Activated T-cell treated with anti-CD3 and anti-CD28 coated beads, Interleukin-2, amount 50 U/mL, for 24 hours (primary cell): ENCODE measurements at regions not wholly inside any gene's neighbourhood (a gene's known extent, or its start where the extent isn't known, plus 50 kb on each side); places are given as distances from the start of the nearest gene placed in this dataset.
A peak's percentile ranks its signal among the peaks of the same experiment; 100 is the strongest.

Experiments
- DNase-seq: peaks from one replicate; pipeline ENCODE4 v3.0.0-alpha.2; 2020
- H3K27ac Mint-ChIP-seq: 2 replicates; pipeline ENCODE4 v1.8.0; 2020; ENCODE audit warnings: mild to moderate bottlenecking, mixed read lengths
- H3K27me3 Mint-ChIP-seq: 2 replicates; pipeline ENCODE4 v1.8.0; 2020; ENCODE audit warnings: mixed read lengths
- H3K36me3 Mint-ChIP-seq: 2 replicates; pipeline ENCODE4 v1.8.0; 2020; ENCODE audit warnings: low read depth, mixed read lengths
- H3K4me1 Mint-ChIP-seq: 2 replicates; pipeline ENCODE4 v1.8.0; 2020; ENCODE audit warnings: low read depth, mixed read lengths
- H3K4me3 Mint-ChIP-seq: 2 replicates; pipeline ENCODE4 v1.8.0; 2020; ENCODE audit warnings: mild to moderate bottlenecking, moderate library complexity, mixed read lengths
- H3K9me3 Mint-ChIP-seq: 2 replicates; pipeline ENCODE4 v1.8.0; 2020; ENCODE audit warnings: mixed read lengths

DNA sequence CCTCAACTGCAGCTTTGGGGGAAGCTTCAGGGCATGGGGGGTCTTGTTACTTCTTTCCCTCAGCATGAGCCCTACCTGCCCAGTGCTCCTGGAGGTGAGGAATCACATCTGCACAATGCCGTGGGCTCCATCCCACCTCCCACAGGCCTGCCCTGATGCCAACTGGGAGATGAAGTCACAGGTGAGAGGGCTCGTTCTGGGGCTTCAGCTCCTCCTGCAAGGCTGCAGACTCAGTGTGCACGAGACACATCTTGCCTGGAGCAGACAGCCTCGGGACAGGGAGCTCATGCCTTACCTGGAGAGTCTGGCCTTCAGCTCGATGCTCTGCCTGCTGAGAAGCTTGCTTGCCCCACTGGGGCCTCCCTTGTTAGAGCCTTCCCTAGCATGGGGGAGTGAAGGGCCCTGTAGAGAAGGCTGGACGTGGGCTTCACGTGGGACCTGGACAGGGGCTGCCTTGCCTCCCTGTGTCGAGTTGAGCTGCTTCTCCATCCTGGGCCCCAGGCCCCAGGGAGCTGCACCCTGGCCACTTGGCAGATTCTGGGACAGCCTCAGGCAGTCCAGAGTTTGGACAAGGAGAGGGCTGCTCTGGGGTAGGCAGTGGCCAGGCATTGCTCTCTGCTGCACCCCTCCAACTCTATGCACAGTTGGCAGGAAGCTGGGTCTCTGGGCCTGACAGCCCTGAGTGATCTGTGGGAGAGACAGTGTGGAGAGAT lies 171.4 kb downstream of the KIF26A start:
- H3K36me3 Mint-ChIP-seq, result no peaks in the 10 kb centered on the region
- no peak for DNase-seq

GRCh38 chr14:104311358-104311757 lies 173.0 kb downstream of the KIF26A start:
- H3K9me3 Mint-ChIP-seq, result no peaks in the 10 kb centered on the region
- H3K27ac Mint-ChIP-seq, result no peak overlapping the region
- no peak overlapping the region for H3K4me3 Mint-ChIP-seq
- no peaks in the 10 kb centered on the region for H3K36me3 Mint-ChIP-seq
- H3K4me1 Mint-ChIP-seq, result no peaks in the 10 kb centered on the region
- H3K27me3 Mint-ChIP-seq, result no peaks in the 10 kb centered on the region
- DNase-seq, result no peak

More for the DNA sequence above, 171.4 kb downstream of the KIF26A start:
- Mint-ChIP-seq H3K27me3 (no peaks in the 10 kb centered on the region), H3K9me3 (no peaks in the 10 kb centered on the region), H3K4me1 (no peaks in the 10 kb centered on the region), H3K27ac (no peak overlapping the region), H3K4me3 (no peak overlapping the region)

DNA sequence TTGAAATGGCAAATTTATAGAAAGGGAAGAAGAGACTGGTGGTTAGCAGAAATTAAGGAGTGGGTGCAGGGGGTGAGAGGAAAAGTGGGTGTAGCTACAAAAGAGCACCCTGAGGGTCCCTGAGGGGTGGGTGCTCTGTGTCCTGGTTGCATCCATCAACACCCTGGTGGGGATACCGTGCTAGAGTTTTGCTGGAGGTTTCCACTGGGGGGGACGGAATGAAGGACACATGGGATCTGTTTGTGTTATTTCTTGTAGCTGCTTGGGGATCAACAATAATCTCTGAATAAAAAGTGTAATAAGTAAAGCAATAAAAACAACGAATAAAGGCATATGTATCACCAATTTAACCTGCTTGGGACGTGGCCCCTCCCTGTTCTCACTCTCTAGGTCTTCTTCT lies 175.3 kb downstream of the KIF26A start:
- no peaks in the 10 kb centered on the region for H3K27me3 Mint-ChIP-seq
- no peak for DNase-seq
- H3K36me3 Mint-ChIP-seq, result no peaks in the 10 kb centered on the region
- H3K4me3 Mint-ChIP-seq, result no peak overlapping the region
- no peak overlapping the region for H3K27ac Mint-ChIP-seq
- H3K9me3 Mint-ChIP-seq, result no peaks in the 10 kb centered on the region
- no peaks in the 10 kb centered on the region for H3K4me1 Mint-ChIP-seq

- no peaks in the 10 kb centered on the region for H3K27me3 Mint-ChIP-seq
- H3K27ac Mint-ChIP-seq, result no peak overlapping the region
- no peaks in the 10 kb centered on the region for H3K4me1 Mint-ChIP-seq
- no peak for DNase-seq
- no peaks in the 10 kb centered on the region for H3K36me3 Mint-ChIP-seq
- H3K9me3 Mint-ChIP-seq, result no peaks in the 10 kb centered on the region
- no peak overlapping the region for H3K4me3 Mint-ChIP-seq
Measured at GRCh38 chr14:104314251-104314941, 176.0 kb downstream of the KIF26A start.

- Mint-ChIP-seq H3K4me3 (no peak overlapping the region), H3K4me1 (no peaks in the 10 kb centered on the region), H3K27me3 (no peaks in the 10 kb centered on the region), H3K9me3 (no peaks in the 10 kb centered on the region), H3K27ac (no peak overlapping the region), H3K36me3 (no peaks in the 10 kb centered on the region)
- no peak for DNase-seq
Measured at GRCh38 chr14:104315169-104315568, 176.8 kb downstream of the KIF26A start.

- Mint-ChIP-seq H3K27me3 (no peaks in the 10 kb centered on the region), H3K4me1 (no peaks in the 10 kb centered on the region), H3K4me3 (no peak overlapping the region), H3K36me3 (no peaks in the 10 kb centered on the region), H3K27ac (no peak overlapping the region), H3K9me3 (no peaks in the 10 kb centered on the region)
- DNase-seq, result no peak
Measured at GRCh38 chr14:104315625-104316024, 177.2 kb downstream of the KIF26A start.

- DNase-seq, result no peak
- Mint-ChIP-seq H3K9me3 (no peaks in the 10 kb centered on the region), H3K27me3 (peaks cover 3% of the 10 kb centered on the region), H3K36me3 (no peaks in the 10 kb centered on the region), H3K4me1 (peaks cover 1% of the 10 kb centered on the region), H3K4me3 (no peak overlapping the region), H3K27ac (no peak overlapping the region)
Measured at GRCh38 chr14:104316121-104316722, 177.8 kb downstream of the KIF26A start.

DNA sequence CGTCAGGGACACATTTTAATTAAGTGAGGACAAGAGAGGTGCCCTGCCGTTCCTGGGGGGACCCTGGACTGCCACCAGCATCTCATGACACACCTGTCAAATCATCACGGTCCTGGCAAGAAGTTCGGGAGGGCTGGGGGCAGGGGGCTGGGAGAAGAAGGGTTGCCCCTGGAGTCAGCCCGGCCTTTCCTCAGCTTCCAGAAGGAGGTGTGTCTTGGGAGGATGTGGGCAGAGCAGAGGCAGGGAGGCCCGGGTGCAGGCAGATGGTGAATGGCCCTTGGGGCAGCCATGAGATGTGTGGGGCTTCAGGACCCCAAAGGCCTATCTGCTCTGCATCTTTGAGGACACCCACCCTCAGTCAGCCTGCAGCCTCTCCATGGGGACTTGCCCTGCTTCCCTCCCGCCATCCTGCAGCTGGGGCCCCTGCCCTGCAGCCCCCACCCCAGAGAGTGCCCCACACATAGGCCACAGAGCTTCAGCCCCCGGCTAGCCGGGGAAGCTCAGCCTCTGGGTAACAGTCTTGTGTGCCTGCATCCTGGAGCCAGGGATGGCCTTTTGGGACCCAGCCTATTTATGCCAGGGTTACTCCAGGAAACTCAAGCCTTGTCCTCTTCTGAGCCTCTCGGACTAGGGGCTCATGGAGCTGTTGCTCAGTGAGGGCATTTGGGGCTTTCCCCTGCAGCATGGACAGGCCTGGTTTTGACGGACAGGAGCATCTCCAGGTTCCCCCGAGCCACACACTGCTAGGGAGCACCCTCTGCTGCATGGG lies 178.5 kb downstream of the KIF26A start:
- H3K27me3 Mint-ChIP-seq, result peaks cover 7% of the 10 kb centered on the region
- no peaks in the 10 kb centered on the region for H3K9me3 Mint-ChIP-seq
- peaks cover 1% of the 10 kb centered on the region for H3K4me1 Mint-ChIP-seq
- H3K36me3 Mint-ChIP-seq, result no peaks in the 10 kb centered on the region
- peak; percentile 20 for DNase-seq
- H3K4me3 Mint-ChIP-seq, result no peak overlapping the region
- H3K27ac Mint-ChIP-seq, result no peak overlapping the region

- no peak for DNase-seq
- no peaks in the 10 kb centered on the region for H3K9me3 Mint-ChIP-seq
- no peaks in the 10 kb centered on the region for H3K36me3 Mint-ChIP-seq
- H3K4me1 Mint-ChIP-seq, result peaks cover 1% of the 10 kb centered on the region
- H3K27me3 Mint-ChIP-seq, result peaks cover 7% of the 10 kb centered on the region
- H3K4me3 Mint-ChIP-seq, result no peak overlapping the region
- no peak overlapping the region for H3K27ac Mint-ChIP-seq
Measured at GRCh38 chr14:104317492-104317805, 179.1 kb downstream of the KIF26A start.

DNA sequence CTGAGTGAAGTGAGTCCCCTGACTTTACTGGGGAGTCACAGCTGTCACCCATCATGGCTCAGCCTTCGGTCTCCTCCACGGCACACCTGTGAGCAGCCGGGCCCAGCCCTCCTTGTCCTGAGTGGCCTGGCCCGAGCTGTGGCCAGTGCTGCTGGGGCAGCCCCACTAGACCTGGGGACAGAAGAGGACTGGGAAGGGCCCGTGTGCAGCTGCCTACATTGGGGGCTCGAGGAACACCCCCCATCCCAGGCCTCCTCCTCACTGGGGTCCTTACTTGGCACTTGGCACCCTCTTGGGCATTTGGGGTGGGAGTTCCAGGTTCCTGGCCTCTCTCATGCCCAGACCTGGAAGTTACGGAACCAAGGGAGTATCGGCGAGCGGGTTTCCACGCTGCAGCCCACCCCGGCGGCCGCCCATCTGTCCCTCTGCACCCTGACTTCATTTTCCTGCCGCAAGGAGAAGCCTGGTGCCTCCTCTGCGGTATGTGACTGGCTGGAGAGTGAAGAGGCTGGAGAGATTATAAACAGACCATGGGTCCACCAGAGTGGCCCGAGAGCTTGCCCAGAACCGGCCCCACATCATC lies 179.7 kb downstream of the KIF26A start:
- H3K27ac Mint-ChIP-seq, result no peak overlapping the region
- peaks cover 7% of the 10 kb centered on the region for H3K27me3 Mint-ChIP-seq
- no peak overlapping the region for H3K4me3 Mint-ChIP-seq
- H3K36me3 Mint-ChIP-seq, result no peaks in the 10 kb centered on the region
- H3K4me1 Mint-ChIP-seq, result peaks cover 1% of the 10 kb centered on the region
- DNase-seq, result no peak
- no peaks in the 10 kb centered on the region for H3K9me3 Mint-ChIP-seq

DNA sequence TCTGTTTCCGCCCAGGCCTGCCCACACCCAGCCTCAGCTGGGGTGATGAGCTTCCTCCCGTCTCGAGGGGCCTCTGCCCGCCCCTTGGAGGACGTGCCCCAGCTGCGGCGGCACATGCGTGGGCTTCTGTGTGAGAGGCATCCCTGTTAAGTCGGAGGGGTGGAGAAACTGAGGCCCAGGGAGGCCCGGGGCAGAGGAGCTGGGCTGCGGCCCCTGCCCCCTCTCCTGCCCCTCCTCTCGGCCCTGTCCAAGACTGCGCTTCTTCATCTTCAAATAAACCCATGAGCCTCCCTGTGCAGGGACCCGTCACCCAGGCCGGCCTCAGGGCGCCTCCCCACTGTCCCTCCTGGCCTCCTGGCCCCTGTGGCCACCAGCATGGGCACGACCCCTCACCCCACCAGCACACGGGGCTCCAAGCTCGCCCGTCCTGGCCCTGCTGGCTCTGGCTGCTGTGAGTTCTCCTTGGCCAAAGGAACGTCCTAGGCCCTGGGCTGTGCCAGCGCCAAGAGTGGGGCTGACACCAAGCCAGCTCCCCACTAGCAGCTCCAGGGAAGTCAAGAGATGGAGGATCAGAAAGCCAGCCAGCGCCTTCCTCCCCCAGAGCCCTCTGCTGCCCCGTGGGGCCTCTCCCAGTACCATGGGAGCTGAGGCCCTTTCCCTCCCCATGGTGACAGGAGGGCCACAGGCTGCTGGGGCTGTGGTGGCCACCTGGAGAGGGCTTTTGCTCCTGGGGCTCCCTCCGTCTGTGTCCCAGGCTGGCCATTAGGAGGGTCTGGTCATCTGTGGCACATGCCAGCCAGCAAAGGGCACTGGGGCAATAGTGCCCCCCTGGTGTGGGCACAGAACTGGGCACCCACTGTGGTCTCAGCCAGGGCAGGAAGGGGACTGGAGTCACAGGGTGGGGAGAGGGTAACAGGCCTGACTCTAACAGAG lies 180.4 kb downstream of the KIF26A start:
- Mint-ChIP-seq H3K27me3 (peaks cover 7% of the 10 kb centered on the region), H3K4me1 (peaks cover 1% of the 10 kb centered on the region), H3K9me3 (no peaks in the 10 kb centered on the region), H3K27ac (no peak overlapping the region), H3K36me3 (no peaks in the 10 kb centered on the region), H3K4me3 (no peak overlapping the region)
- peak; percentile 18 for DNase-seq

DNA sequence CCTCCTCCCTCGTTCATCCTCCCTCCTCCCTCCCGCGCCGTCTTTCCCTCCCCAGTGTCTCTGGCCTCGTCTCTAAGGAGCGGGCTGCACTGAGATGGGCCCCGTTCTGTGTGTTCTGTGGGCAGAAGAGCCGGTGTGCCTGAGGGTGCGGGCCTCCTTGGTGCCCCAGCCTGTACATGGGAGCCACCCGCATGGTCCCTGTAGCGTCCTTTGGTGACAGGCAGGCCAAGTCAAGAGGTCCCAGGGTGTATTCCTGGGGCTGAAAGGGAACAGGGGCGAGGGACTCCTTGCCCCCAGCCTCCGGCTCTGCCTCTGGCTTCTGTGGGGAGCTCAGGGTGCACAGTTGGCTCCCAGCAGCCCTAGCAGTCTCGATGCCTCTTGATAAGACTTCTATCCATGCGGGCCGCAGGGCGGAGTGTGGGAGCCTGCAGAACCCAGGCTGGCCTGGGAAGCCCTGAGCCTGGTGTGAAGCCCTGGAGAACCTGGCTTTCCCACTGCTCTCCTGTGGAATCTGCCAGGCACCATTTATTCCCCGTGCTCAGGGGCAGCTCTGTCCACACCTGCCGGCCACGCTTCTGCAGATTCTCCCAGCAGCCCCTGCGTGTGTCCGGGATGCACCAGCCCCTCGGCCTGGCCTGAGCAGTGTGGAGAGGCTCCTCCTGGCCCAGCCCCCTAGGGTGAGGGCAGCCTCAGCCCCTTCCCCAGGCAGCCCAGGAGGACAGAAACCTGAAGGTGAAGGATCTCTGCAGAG lies 181.3 kb downstream of the KIF26A start:
- Mint-ChIP-seq H3K9me3 (no peaks in the 10 kb centered on the region), H3K27me3 (peaks cover 7% of the 10 kb centered on the region), H3K27ac (no peak overlapping the region), H3K4me1 (peaks cover 1% of the 10 kb centered on the region), H3K36me3 (no peaks in the 10 kb centered on the region), H3K4me3 (no peak overlapping the region)
- DNase-seq, result peak; percentile 12

DNA sequence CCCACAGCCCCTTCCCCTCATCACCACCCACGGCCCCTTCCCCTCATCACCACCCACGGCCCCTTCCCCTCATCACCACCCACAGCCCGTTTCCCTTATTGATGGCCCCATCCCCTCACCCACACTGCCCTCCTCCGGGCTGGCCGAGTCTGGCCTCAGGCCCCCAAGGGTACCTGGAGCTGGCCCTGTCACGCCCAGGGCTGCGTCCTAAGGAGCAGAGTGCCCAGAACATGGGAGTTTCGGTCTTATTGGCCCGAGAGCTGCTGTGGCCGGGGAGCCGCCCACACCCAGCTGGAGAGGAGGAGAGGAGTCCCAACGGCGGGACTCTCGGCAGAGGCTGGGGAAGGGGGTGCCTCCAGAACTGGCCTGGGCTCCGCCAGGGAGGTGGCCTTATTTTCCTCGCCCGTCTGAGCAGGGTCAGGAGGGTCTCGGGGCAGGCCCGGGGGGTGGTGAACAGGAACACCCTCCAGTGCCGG lies 182.3 kb downstream of the KIF26A start:
- H3K36me3 Mint-ChIP-seq, result no peaks in the 10 kb centered on the region
- H3K27me3 Mint-ChIP-seq, result peaks cover 7% of the 10 kb centered on the region
- H3K9me3 Mint-ChIP-seq, result no peaks in the 10 kb centered on the region
- no peak for DNase-seq
- H3K27ac Mint-ChIP-seq, result no peak overlapping the region
- H3K4me1 Mint-ChIP-seq, result peaks cover 1% of the 10 kb centered on the region
- no peak overlapping the region for H3K4me3 Mint-ChIP-seq
